Cardiac septum (tissue), 1 donor: ENCODE measurements at regions not wholly inside any gene's neighbourhood (a gene's known extent, or its start where the extent isn't known, plus 50 kb on each side); places are given as distances from the start of the nearest gene placed in this dataset.

Experiments
- DNase-seq: peaks from one replicate; pipeline ENCODE4 v3.0.0-alpha.2; 2020; ENCODE audit warnings: low spot score
- intact Hi-C: fragments of 100-400 bp; cut with DNase I; formaldehyde crosslinking; loops from one replicate; pipeline ENCODE4 v1.14.0; 2022
- donor health status: DM: no; HTN: no; CAD: no.

DNA sequence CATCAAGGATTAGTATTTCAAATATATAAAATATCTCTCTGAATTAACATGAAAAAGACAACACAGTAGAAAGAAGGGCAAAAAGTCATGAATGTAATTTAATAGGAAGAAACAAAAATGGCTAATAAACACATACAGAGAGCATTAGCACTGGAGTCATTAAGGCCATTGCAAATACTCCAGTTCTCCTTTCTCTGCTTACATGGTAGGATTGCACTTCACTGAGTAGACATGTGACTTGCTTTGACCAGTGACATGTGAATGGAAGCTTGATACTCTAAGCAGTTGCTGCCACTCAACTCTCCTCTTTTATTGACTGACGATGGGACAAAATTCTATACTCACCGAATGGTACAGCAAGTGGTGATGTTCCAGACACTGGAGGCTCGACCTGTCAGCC is 153.9 kb upstream of the LGALSL start:
- DNase-seq: no peak
- intact Hi-C loops: no loop called here

DNA sequence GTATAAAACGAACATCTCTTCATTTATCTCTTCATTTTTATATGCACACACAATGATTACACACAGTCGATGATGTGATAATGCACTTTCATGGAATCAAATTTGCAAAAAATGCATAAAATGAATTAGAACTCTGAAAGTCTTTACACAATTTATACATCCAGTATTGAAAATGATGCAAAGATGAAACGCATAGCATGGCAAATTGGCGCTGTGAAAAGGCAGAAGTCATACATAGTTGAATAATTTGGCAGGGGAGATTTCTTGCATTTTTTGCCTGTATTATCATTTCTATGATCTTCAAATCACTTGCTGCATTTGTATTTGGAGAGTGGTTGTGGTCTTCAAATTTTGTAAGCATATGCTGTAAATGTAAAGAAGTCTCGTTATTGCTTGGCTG is 150.7 kb upstream of the LGALSL start:
- DNase-seq: no peak
- intact Hi-C loops: no loop called here

DNA sequence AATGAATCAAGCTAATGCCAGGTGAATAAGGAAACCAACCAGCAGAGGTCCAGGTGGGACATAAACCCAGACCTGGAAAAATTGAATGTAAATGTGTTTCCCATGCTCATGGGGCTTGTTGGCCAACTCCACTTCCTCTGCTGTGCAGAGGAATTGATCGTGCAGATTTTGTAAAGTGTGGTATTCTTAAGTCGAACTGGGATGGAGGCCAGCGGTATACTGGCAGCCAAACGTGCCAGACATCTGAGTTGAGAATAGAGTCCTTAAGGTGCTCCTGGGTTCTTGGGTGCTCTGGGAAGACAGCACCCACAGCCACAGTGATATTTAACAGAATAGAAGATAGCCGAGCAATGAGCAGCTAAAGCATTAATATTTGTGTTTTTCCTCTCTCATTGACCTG is 146.5 kb upstream of the LGALSL start:
- no peak for DNase-seq
- intact Hi-C loops: no loop called here

DNA sequence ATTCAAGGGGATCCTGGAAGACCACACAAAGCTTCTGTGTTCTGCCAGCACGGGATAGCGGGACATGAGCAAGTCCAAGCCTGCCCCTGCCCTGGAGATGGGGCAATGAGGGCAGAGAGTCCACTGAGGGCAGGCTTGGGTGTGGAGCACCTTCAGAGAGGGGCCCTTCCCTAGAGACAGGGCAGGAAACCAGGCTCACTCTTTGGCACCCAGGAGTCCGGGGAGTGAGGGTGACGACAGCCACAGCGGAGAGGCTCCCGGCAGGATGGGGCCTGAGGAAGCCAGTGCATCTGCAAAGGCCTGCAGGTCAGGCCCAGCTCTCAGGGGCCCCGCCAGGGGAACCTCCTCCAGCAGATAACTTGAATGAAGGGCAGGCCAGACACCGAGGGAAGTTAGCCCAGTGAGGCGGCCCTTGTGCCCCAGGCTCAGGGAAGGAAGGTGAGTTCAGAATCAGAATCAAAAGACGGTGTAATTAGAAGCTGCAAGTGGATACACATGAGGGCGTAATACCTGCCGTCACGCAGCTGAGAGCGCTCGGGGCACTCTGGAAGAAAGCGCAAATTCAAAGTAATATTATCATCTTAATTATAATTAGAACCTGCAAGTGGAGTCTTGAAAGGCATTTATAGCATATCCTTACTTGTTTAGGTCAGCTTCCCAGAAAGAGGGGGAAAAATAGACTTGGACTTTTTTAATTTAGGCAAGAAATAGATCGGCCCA is 142.6 kb upstream of the LGALSL start:
- DNase-seq: no peak
- intact Hi-C loops: no loop called here

DNA sequence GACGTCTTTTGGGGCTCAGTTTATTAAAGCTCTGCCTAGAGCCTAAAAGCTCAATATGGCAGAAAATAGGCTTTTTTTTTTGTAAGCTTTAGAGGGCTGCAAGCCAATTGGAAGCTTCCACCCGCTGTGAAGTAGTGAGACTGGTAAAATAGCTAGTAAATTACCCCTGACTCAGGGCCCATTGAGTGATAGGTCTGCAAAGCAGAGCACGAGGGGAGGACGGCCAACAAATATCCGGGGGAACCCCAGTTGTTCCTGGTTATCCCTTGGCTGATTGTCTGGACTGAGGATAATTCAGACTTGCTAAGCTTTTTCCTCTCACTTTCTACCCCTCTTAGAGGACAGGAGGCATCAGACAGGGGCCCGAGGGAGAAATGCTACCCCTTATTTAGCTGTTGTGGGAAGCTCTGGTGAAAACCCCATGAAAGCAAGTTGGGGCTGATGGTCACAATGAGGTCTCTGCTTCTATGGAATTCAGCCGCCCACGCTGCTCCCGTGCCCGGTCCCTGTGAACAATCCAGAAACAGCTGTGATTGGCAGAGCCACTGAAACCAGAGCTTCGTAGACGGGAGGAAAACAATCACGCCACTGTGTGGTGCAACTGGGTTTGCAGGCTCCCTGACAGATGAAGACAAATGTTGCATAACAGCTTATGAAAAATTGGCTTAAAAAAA is 141.9 kb upstream of the LGALSL start:
- intact Hi-C loops: loop anchor here (1.0 kb wide), 1 partner anchor 263 kb away; no protein-coding TSS in a partner anchor
- DNase-seq: peak; percentile 85

DNA sequence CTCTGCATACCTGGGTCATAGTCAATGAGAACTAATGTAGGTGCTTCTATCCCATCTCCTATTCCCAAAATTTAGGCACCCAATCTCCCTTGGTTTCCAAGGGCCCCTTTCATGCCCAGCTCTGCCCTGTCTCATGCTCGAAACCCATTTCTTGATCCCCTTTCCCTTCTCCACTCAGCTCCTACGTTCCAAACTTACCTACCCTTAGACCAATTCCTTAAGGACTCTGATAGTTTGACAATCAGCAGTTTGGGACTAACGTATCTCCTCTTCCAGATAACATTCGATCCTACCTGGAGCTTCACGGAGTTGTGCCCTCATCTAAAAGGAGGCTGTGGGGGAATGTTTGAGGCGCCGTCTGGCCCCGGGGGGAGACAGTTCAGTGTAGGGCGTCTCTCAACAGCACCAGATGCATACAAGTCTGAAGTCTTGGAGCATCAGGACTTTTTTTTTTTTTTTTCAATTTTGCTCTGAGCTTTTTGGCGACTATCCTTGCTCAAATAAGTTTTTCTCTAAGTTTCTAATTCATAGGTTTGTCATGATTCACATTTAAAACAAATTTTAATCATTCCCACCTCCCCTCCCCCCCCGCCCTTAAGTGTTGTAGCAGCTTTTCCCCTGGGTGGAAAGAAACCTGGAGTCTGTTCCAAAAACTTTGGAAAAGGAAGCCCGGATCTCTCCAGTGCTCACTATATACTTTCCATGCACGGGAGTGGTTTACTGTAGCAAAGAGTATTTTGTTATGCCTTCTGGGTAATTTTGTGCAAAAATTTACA is 141.2 kb upstream of the LGALSL start:
- no peak for DNase-seq
- intact Hi-C loops: loop anchor here (1.0 kb wide), 1 partner anchor 264 kb away; no protein-coding TSS in a partner anchor

DNA sequence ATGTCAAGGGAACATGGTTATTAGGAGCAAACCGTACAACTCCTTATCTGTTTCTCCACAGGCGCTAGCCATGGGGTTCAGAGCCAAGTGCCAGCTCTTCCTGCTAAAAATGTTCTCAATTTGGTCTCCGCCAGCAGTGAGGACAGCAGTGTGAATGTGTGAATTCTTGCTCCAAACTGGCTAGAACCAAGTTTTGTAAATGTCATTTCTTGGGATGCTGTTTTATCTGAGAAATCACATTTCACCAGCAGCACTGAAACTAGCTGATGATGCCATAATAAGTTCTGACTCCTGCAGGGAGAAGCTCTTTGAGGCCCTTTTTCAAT is 140.6 kb upstream of the LGALSL start:
- DNase-seq: no peak
- intact Hi-C loops: no loop called here

DNA sequence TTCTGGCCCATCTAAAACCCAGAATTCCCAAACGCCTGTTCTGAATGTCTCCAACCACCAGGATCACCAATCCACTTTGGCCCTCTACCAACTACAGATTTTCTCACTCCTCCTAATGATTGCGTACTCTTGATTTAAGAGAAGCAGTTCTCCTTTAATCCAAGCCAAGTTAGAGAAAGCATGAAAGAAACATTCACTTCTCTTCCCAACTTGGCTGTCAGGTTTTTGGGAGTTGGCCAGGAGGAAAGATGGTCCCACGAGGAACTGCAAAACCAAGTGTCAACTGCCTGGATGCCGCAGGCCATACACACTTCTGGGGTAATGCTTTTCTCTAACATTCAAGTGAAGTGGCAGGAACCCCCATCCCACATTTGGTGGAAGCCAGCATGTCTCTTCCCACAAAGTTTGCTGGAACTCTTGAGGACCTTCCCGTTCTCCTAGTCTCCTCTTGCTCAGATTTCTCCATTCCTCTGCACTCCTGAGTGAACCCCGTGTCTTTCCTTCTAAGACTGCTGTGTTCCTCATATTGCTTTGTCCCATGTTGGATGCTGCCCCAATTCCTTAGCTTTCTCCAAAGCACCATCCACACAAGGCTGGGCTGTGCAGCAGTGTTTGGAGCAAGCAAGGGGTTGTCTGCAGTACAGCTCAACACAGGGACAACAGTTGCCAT is 138.5 kb upstream of the LGALSL start:
- intact Hi-C loops: no loop called here
- DNase-seq: no peak

DNA sequence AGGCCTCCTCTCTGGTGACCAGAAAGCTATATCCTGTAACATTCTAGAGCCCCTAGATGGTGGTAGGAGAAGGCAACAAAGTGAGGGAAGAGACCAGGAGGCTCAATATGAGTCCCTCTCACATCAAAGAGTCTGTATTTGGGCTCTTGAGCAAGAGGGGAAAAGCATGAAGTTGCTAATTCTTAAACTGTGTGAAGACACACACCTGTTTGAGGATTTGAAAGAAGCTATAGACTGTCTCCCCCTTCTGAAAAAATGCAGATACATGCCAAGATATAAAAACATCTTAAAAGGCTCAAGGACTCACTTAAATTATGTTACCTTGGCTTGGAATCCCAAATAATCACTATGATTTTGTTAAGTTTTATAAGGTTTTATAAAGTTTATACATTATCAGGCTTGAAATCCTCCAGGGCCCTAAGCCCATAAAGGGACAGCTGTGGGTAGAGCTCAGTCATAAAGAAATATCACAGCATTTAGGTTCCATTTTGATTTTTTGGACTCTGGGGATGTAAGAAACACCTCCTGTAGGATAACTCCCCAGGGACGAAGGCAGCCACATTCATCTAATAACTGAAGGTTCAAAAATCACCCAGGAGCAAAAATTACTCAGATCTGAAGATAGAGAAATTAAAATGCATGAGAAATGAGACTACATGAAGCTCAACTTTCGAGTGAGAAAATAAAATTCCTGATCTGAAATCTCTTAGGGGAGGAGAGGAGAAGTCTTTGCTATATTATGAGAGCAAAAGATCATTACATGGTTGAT is 136.1 kb upstream of the LGALSL start:
- no peak for DNase-seq
- intact Hi-C loops: no loop called here

DNA sequence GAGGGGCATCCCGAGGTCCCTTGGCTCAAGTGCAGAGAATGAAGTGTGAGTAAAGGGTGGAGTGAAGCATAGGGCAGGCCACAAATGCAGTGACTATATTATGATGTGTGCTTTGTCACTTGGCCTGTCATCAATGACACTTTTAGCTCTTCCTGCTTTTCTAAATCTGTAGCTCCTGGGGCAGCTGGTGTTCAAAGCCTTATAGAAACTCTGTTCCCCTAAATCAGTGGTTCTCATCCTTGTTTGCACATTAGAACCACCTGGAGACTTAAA is 135.6 kb upstream of the LGALSL start:
- intact Hi-C loops: no loop called here
- DNase-seq: no peak

DNA sequence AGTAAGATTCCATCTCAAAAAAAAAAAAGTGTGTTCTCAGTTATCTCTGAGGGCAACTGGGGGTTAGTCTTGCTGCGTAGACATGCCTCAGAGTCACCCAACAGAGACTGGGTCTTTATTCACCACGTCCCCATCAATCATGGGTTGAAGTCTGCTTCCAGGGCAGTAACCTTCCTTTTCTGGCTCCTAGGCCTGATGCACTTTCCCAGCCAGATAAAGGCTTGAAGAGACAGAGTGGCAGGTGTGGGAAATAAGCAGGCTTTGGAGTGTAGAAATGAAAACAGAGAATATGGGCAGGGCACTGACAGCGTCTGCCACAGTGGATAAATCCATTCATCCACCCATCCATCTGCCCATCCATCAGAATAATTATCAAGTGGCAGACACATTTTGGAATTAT is 134.1 kb upstream of the LGALSL start:
- intact Hi-C loops: no loop called here
- no peak for DNase-seq

DNA sequence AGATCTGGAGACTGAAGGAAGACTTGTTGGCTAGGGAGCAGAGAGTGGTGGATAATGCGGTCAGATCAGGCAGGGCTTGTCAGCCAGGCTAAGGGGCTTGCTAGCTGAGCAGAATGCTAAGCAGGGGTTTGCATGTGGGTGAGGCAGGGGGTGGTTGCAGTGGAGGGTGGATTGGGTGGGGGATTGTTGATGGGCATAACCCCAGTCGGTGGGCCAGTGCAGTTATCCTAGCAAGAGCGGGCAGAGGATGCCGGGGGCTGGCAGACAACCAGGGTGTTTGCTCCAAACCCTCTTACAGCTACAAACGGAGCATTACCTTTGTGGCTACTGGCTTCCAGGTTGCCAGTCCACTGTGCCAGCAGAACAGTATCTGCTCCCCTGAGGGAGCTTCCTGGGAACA is 131.5 kb upstream of the LGALSL start:
- no peak for DNase-seq
- intact Hi-C loops: no loop called here

DNA sequence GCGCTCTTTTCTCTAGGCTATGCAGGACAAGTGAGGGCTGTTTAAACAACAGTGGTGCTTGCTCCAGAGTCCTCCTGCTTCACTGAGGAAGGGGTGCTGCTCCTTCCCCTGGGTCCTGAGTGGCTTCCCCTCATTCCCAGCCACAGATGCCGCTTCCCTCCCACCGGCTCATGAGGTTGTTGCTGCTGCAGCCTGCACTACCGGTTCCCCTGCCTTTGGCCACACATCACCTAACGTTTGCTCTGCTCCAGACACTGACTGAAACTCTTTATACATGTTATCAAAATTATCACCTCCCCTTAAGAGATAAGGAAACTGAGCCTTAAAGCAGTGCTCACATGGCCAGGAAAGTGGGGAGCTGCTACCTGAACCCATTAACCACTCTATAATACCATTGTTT is 130.8 kb upstream of the LGALSL start:
- no peak for DNase-seq
- intact Hi-C loops: no loop called here

DNA sequence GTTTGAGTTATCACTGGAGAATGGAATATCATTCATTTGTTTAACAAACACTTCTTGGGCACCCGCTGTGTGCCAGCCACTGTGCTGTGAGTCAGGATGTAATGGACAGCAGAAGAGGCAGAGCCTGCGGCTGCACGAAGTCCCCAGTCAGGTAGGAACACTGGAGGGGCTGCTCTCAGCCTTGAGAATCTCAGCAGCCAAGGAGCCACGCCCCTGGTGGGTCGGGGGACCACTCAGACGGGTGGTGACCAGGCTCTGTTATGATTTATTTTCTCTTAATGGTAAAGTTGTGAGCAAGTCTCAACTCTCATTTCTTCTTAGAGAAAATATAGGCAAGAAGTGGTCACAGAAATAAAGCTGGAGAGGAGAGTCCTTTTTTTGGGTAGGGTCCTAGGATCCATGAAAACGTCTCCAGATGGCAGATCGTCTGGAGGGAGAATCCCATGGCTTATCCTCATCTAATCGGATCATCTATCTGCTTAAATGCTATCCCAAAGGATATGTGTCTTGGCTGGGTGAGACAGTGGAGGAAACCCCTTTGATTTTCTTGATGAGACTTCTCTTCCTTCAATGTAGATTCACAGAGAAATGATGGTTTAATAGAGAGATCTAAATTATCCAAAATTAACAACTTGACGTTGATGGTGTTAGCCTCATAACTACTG is 129.1 kb upstream of the LGALSL start:
- intact Hi-C loops: loop anchor here (5.0 kb wide), 1 partner anchor 183 kb away; the partner anchor contains the start of gene PELI1
- no peak for DNase-seq

DNA sequence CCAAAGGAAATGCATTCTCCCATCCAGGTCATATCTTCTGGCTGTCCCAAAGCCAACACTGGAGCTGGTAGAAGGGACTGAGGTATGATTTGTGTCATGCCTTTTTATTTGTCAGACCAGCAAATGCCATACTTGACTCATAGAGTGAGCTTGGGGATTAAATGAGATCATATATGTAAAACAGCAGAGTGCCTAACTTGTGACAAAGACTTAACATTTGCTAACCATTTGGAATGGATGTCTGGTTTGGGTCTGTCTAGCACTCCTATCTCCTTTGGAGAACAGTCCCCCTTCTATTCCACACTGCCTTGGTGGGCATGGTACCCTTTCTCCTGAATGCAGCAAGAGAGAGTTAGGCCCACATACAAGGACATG is 128.5 kb upstream of the LGALSL start:
- DNase-seq: no peak
- intact Hi-C loops: loop anchor here (5.0 kb wide), 1 partner anchor 183 kb away; the partner anchor contains the start of gene PELI1

DNA sequence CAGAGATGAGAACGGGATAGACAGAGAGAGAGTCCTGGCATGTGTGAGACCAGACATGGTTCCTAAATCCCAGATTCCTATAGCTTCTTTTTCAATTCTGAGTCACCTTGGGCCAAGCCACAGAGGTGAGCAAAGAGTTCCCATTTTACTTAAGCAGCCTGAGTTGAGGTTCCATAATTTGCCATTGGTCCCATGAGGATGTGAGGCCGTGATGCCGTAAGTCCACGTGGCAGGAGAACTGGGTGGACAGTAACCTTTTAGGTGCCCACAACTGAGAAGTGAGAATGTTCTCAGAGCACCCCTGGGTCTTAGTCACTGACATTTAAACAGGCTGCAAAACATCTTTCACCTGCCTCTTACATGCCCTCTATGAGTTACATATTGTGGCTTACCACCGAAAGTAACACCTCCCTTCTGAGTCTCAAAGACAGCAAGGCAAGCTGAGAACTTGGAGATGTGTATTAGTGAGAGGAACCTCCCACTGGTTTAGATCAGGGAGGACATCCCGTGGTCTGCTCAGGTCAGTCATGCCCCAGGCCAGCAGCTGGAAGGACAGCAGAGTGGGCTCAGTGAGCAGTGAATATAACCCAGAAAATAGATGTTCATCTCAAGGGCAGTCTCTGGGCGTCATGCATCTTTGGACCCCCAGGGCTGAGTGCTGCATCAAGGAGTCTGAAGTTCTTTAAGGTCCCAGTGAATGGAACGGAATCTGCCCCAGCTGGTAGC is 127.9 kb upstream of the LGALSL start:
- intact Hi-C loops: loop anchor here (5.0 kb wide), 1 partner anchor 184 kb away; the partner anchor contains the start of gene PELI1
- no peak for DNase-seq

DNA sequence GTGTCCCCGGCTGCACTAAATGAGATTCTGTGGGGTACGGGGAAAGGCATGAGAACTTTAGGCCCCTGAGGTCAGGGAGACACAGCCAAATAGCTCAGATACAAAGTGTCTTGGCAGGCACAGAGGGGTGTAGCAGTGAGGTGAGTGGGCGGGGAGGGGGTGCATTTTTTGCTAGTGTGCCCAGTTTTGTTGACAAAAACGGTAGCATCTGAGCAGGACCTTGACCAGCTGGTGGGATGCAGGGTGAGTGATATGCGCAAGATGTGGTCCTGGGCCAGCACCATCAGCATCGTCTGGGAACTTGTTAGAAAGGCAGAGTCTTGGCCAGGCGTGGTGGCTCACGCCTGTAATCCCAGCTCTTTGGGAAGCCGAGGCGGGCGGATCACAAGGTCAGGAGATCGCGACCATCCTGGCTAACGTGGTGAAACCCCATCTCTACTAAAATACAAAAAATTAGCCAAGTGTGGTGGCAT is 127.3 kb upstream of the LGALSL start:
- intact Hi-C loops: loop anchor here (1.0 to 5.0 kb wide), 2 partner anchors 184 to 276 kb away; partner anchors contain the start of gene PELI1
- DNase-seq: no peak

DNA sequence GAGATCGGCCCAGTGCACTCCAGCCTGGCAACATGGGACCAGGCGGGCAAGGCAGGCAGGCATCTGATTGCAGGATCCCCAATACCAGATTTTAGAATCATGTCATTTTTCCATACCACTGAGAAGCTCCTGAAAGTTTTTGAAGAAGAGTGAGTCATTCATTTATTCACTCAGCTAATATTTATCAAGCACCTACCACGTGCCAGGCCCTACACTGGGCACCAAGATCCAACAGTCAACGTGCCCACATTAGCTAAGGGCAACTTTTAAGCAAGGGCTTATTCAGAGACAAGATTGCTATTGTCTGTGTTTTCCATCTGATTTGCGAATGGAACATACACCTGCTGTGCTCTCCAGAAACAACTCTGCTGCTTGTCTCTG is 126.8 kb upstream of the LGALSL start:
- intact Hi-C loops: loop anchor here (1.0 to 5.0 kb wide), 2 partner anchors 185 to 277 kb away; partner anchors contain the start of gene PELI1
- DNase-seq: no peak
